ENCODE measurements at regions not wholly inside any gene's neighbourhood (a gene's known extent, or its start where the extent isn't known, plus 50 kb on each side); places are given as distances from the start of the nearest gene placed in this dataset.

GRCh38 chr17:34416116-34416515, 53.1 kb upstream of the CCL1 start:
- H3K27ac ChIP-seq = no peak overlapping the region
- H3K36me3 ChIP-seq = no peaks in the 10 kb centered on the region
- no peak for TF ChIP-seq POLR2A (IDR thresholded peaks at IDR 0.05)
- no peak for TF ChIP-seq EP300 (IDR thresholded peaks at IDR 0.05)
- no peak for TF ChIP-seq POLR2AphosphoS5 (IDR thresholded peaks at IDR 0.05)
- TF ChIP-seq CTCF (IDR thresholded peaks at IDR 0.05) = no peak
- H3K27me3 ChIP-seq = peaks cover 0 to 53% (median 9%) of the 10 kb centered on the region in 3 donors
- no peaks in the 10 kb centered on the region for H3K9me3 ChIP-seq
- DNase-seq = no peak
- intact Hi-C loops (cut with DNase I) = no loop called here
- H3K4me1 ChIP-seq = no peaks in the 10 kb centered on the region
- WGBS, 2 donors = 87 to 91% methylated on average over 2 of the region's 2 CpGs
- no peak overlapping the region for H3K4me3 ChIP-seq

- no peak overlapping the region for H3K4me3 ChIP-seq
- TF ChIP-seq POLR2AphosphoS5 (IDR thresholded peaks at IDR 0.05) (no peak), EP300 (IDR thresholded peaks at IDR 0.05) (no peak), POLR2A (IDR thresholded peaks at IDR 0.05) (no peak), CTCF (IDR thresholded peaks at IDR 0.05) (no peak)
- 52 to 55% methylated on average over 6 of the region's 6 CpGs for whole genome bisulfite sequencing, 2 donors
- H3K27ac ChIP-seq = no peak overlapping the region
- H3K36me3 ChIP-seq = no peaks in the 10 kb centered on the region
- intact Hi-C loops (cut with DNase I) = no loop called here
- H3K9me3 ChIP-seq = no peaks in the 10 kb centered on the region
- peaks cover 0 to 50% (median 9%) of the 10 kb centered on the region in 3 donors for H3K27me3 ChIP-seq
- DNase-seq = no peak
- no peaks in the 10 kb centered on the region for H3K4me1 ChIP-seq
Measured at GRCh38 chr17:34414339-34414738, 51.3 kb upstream of the CCL1 start.

- intact Hi-C loops (cut with DNase I) = no loop called here
- no peaks in the 10 kb centered on the region for H3K9me3 ChIP-seq
- TF ChIP-seq CTCF (IDR thresholded peaks at IDR 0.05) (no peak), POLR2AphosphoS5 (IDR thresholded peaks at IDR 0.05) (no peak), EP300 (IDR thresholded peaks at IDR 0.05) (no peak), POLR2A (IDR thresholded peaks at IDR 0.05) (no peak)
- WGBS, 2 donors = 52 to 56% methylated on average over 12 of the region's 12 CpGs
- H3K27ac ChIP-seq = no peak overlapping the region
- DNase-seq = no peak
- H3K27me3 ChIP-seq = peaks cover 0 to 55% (median 9%) of the 10 kb centered on the region in 3 donors
- no peak overlapping the region for H3K4me3 ChIP-seq
- no peaks in the 10 kb centered on the region for H3K36me3 ChIP-seq
- no peaks in the 10 kb centered on the region for H3K4me1 ChIP-seq
Measured at GRCh38 chr17:34413443-34414119, 50.5 kb upstream of the CCL1 start.

GRCh38 chr17:34412965-34413441, 50.0 kb upstream of the CCL1 start:
- intact Hi-C loops (cut with DNase I) = no loop called here
- Histone ChIP-seq H3K4me1 (no peaks in the 10 kb centered on the region), H3K27ac (no peak overlapping the region), H3K27me3 (peaks cover 0 to 60% (median 9%) of the 10 kb centered on the region in 3 donors), H3K4me3 (no peak overlapping the region), H3K36me3 (no peaks in the 10 kb centered on the region), H3K9me3 (no peaks in the 10 kb centered on the region)
- TF ChIP-seq CTCF (IDR thresholded peaks at IDR 0.05) = no peak
- no peak for TF ChIP-seq EP300 (IDR thresholded peaks at IDR 0.05)
- TF ChIP-seq POLR2AphosphoS5 (IDR thresholded peaks at IDR 0.05) = no peak
- no peak for TF ChIP-seq POLR2A (IDR thresholded peaks at IDR 0.05)
- DNase-seq = no peak
- WGBS, 2 donors = 84 to 86% methylated on average over 3 of the region's 3 CpGs

Measured in sigmoid colon (tissue), 6 donors.